BE2C (cell line): ENCODE measurements at regions not wholly inside any gene's neighbourhood (a gene's known extent, or its start where the extent isn't known, plus 50 kb on each side); places are given as distances from the start of the nearest gene placed in this dataset.

Experiments used
- DNase-seq: peaks from one replicate; pipeline ENCODE4 v3.0.0-alpha.2; 2020
- H3K27me3 ChIP-seq: fragments of 250-450 bp; sonication (Bioruptor Pico); 2 replicates; pipeline ENCODE4 v1.5.1; 2020; ENCODE audit warnings: mild to moderate bottlenecking
- H3K36me3 ChIP-seq: fragments of 250-450 bp; sonication (Bioruptor Pico); 2 replicates; pipeline ENCODE4 v1.5.1; 2020; ENCODE audit warnings: mild to moderate bottlenecking
- H3K4me1 ChIP-seq: fragments of 250-450 bp; sonication (Bioruptor Pico); 2 replicates; pipeline ENCODE4 v1.5.1; 2020
- H3K4me3 ChIP-seq: 2 replicates; pipeline ENCODE4 v1.5.1; 2011; ENCODE audit warnings: low read depth, low read length
- H3K9me3 ChIP-seq: fragments of 250-450 bp; sonication (Bioruptor Pico); 2 replicates; pipeline ENCODE4 v1.5.1; 2020
- CTCF ChIP-seq: IDR thresholded peaks from 2 replicates; pipeline ENCODE4 v1.5.1; 2012; ENCODE audit warnings: mild to moderate bottlenecking, low read depth, low read length

GRCh38 chr2:207248702-207249377 lies 83.1 kb upstream of the KLF7 start:
- TF ChIP-seq CTCF: no peak
- Histone ChIP-seq H3K4me3 (no peak overlapping the region), H3K27me3 (no peaks in the 10 kb centered on the region), H3K9me3 (no peaks in the 10 kb centered on the region), H3K36me3 (no peaks in the 10 kb centered on the region), H3K4me1 (peaks cover 27% of the 10 kb centered on the region)
- no peak for DNase-seq

GRCh38 chr2:207251022-207251421 lies 85.3 kb upstream of the KLF7 start:
- H3K4me1 ChIP-seq: peaks cover 48% of the 10 kb centered on the region
- no peaks in the 10 kb centered on the region for H3K27me3 ChIP-seq
- DNase-seq: no peak

GRCh38 chr2:207251573-207252192 lies 85.9 kb upstream of the KLF7 start:
- TF ChIP-seq CTCF: no peak
- Histone ChIP-seq H3K4me1 (peaks cover 52% of the 10 kb centered on the region), H3K4me3 (no peak overlapping the region), H3K36me3 (no peaks in the 10 kb centered on the region), H3K9me3 (no peaks in the 10 kb centered on the region), H3K27me3 (no peaks in the 10 kb centered on the region)
- DNase-seq: peak; percentile 84

More at GRCh38 chr2:207251022-207251421, 85.3 kb upstream of the KLF7 start:
- Histone ChIP-seq H3K4me3 (no peak overlapping the region), H3K36me3 (no peaks in the 10 kb centered on the region), H3K9me3 (no peaks in the 10 kb centered on the region)
- no peak for TF ChIP-seq CTCF

- H3K9me3 ChIP-seq: no peaks in the 10 kb centered on the region
- no peak for TF ChIP-seq CTCF
- no peaks in the 10 kb centered on the region for H3K36me3 ChIP-seq
- H3K4me1 ChIP-seq: peaks cover 59% of the 10 kb centered on the region
- H3K27me3 ChIP-seq: no peaks in the 10 kb centered on the region
- no peak for DNase-seq
- H3K4me3 ChIP-seq: no peak overlapping the region
Measured at GRCh38 chr2:207252416-207252815, 86.7 kb upstream of the KLF7 start.

- Histone ChIP-seq H3K27me3 (no peaks in the 10 kb centered on the region), H3K9me3 (no peaks in the 10 kb centered on the region), H3K36me3 (no peaks in the 10 kb centered on the region), H3K4me1 (peaks cover 66% of the 10 kb centered on the region), H3K4me3 (no peak overlapping the region)
- DNase-seq: peak; percentile 87
- no peak for TF ChIP-seq CTCF
Measured at GRCh38 chr2:207252979-207253645, 87.4 kb upstream of the KLF7 start.
